B cell (primary cell): ENCODE measurements at regions not wholly inside any gene's neighbourhood (a gene's known extent, or its start where the extent isn't known, plus 50 kb on each side); places are given as distances from the start of the nearest gene placed in this dataset.

Source experiments
- ATAC-seq: fragments of 200-7000 bp; cut with Tn5 transposase; one replicate; pipeline ENCODE4 v1.10.0; 2021; ENCODE audit warnings: low read depth, mild to moderate bottlenecking, moderate number of reproducible peaks, moderate library complexity
- CTCF ChIA-PET: fragments of 350-600 bp; sonication (Branson Sonifier 250); formaldehyde crosslinking; loops from one replicate; lab custom pipeline; 2021; ENCODE audit warnings: antibody characterized with exemption, inconsistent platforms; lab: Charles Lee
- POLR2A ChIA-PET: fragments of 350-600 bp; sonication (Branson Sonifier 250); formaldehyde crosslinking; loops from one replicate; lab custom pipeline; 2021; ENCODE audit warnings: antibody characterized with exemption; lab: Charles Lee
- DNase-seq: peaks from one replicate; pipeline ENCODE4 v3.0.0; 2013
- H2AFZ ChIP-seq: 2 replicates; pipeline ENCODE4 v1.6.1; 2012; ENCODE audit warnings: mild to moderate bottlenecking, low read depth, low read length; ENCODE audit not compliant: insufficient read depth, poor library complexity, severe bottlenecking
- H3K27ac ChIP-seq, 2 donors: 1 replicate in 1 of 2; 2 replicates in 1 of 2; pipeline ENCODE4 v1.5.1; 2012 to 2013; ENCODE audit warnings: low read length in 2 of 2, mild to moderate bottlenecking in 2 of 2, moderate library complexity in 1 of 2
- H3K27me3 ChIP-seq, 4 experiments: fragments of 200-600 bp in 1 of 4; sonication (generic) in 1 of 4; replicated peaks in 1 of 4; 1 replicate in 2 of 4; 2 replicates in 2 of 4; pipeline versions ENCODE4 v1.6.1 to v1.7.0; 2013 to 2016; ENCODE audit warnings: low read length in 3 of 4, mild to moderate bottlenecking in 2 of 4, mixed read lengths in 1 of 4, moderate library complexity in 1 of 4; ENCODE audit not compliant: insufficient read depth in 4 of 4, control insufficient read depth in 3 of 4; ENCODE audit errors: control extremely low read depth in 1 of 4
- H3K36me3 ChIP-seq, 2 experiments: replicated peaks in 1 of 2; 1 replicate in 1 of 2; 2 replicates in 1 of 2; pipeline versions ENCODE4 v1.6.1 to v1.7.1; 2013; ENCODE audit warnings: low read length in 1 of 2; ENCODE audit not compliant: insufficient read depth in 2 of 2, control insufficient read depth in 1 of 2; ENCODE audit errors: control extremely low read depth in 1 of 2, extremely low read depth in 1 of 2
- H3K4me1 ChIP-seq, 2 donors: fragments of 200-600 bp in 1 of 2; sonication (generic) in 1 of 2; 1 replicate in 1 of 2; 2 replicates in 1 of 2; pipeline versions ENCODE4 v1.5.1 to v1.6.1; 2013 to 2017; ENCODE audit warnings: low read length in 2 of 2; ENCODE audit not compliant: control insufficient read depth in 2 of 2, insufficient read depth in 2 of 2
- H3K4me2 ChIP-seq: replicated peaks from 2 replicates; pipeline ENCODE3; 2012; ENCODE audit warnings: mild to moderate bottlenecking, low read depth, low read length; ENCODE audit not compliant: poor library complexity, severe bottlenecking
- H3K4me3 ChIP-seq, 5 experiments: fragments of 200-600 bp in 1 of 5; sonication (generic) in 1 of 5; 1 replicate in 3 of 5; 2 replicates in 2 of 5; pipeline versions ENCODE4 v1.5.1 to v1.7.0; 2011 to 2016; ENCODE audit warnings: low read length in 4 of 5, mild to moderate bottlenecking in 4 of 5, low read depth in 2 of 5, control low read depth in 1 of 5, moderate library complexity in 1 of 5; ENCODE audit not compliant: insufficient read depth in 1 of 5; ENCODE audit errors: control extremely low read depth in 1 of 5, extremely low read depth in 1 of 5
- H3K79me2 ChIP-seq: fragments of 200-600 bp; sonication (generic); one replicate; pipeline ENCODE4 v1.6.0; 2016; ENCODE audit warnings: low read length; ENCODE audit not compliant: control insufficient read depth, insufficient read depth
- H3K9ac ChIP-seq: fragments of 200-600 bp; sonication (generic); 2 replicates; pipeline ENCODE4 v1.6.1; 2017; ENCODE audit warnings: mild to moderate bottlenecking, low read length, moderate library complexity
- H3K9me3 ChIP-seq, 3 donors: one replicate each; pipeline versions ENCODE4 v1.6.1 to v1.7.1; 2013; ENCODE audit warnings: low read length in 2 of 3; ENCODE audit not compliant: control insufficient read depth in 2 of 3, insufficient read depth in 1 of 3; ENCODE audit errors: control extremely low read depth in 1 of 3
- H4K20me1 ChIP-seq: 2 replicates; pipeline ENCODE4 v1.6.0; 2012; ENCODE audit warnings: mild to moderate bottlenecking, low read length; ENCODE audit not compliant: insufficient read depth, control insufficient read depth, poor library complexity, severe bottlenecking
- H3K27ac Mint-ChIP-seq: one replicate; pipeline ENCODE4 v1.8.0; 2021; ENCODE audit warnings: mixed read lengths
- H3K27me3 Mint-ChIP-seq: one replicate; pipeline ENCODE4 v1.8.0; 2021; ENCODE audit warnings: mixed read lengths
- H3K4me1 Mint-ChIP-seq: one replicate; pipeline ENCODE4 v1.8.0; 2021; ENCODE audit warnings: mixed read lengths
- H3K4me3 Mint-ChIP-seq: one replicate; pipeline ENCODE4 v1.8.0; 2021; ENCODE audit warnings: mixed read lengths
- H3K9me3 Mint-ChIP-seq: one replicate; pipeline ENCODE4 v1.8.0; 2022; ENCODE audit warnings: mixed read lengths; ENCODE audit not compliant: insufficient read depth
- EZH2 ChIP-seq: IDR thresholded peaks from 2 replicates; pipeline ENCODE4 v1.6.1; 2012; ENCODE audit warnings: borderline replicate concordance, low read depth, mild to moderate bottlenecking, moderate library complexity, low read length; ENCODE audit not compliant: insufficient read depth, poor library complexity, severe bottlenecking
- WGBS: methylation state at CpG from one replicate; pipeline ENCODE4 v1.1.5; 2013; ENCODE audit warnings: missing lambda C conversion rate; ENCODE audit not compliant: insufficient coverage; 5-methylcytosine and 5-hydroxymethylcytosine counted together
- intact Hi-C: fragments of 100-400 bp; cut with micrococcal nuclease; formaldehyde crosslinking; loops from one replicate; pipeline ENCODE4 v1.10.0; 2022
- TF ChIP-seq, protein P1 (sequence below): fragments of 200-600 bp; IDR thresholded peaks from one replicate; pipeline ENCODE4 v1.8.0; 2022; ENCODE audit warnings: antibody characterized with exemption, mild to moderate bottlenecking

GRCh38 chr9:79781263-79781662, 209.5 kb downstream of the TLE4 start:
- no peaks in the 10 kb centered on the region for H3K4me1 ChIP-seq
- Mint-ChIP-seq H3K27ac (no peak overlapping the region), H3K9me3 (no peaks in the 10 kb centered on the region), H3K4me3 (no peak overlapping the region), H3K4me1 (no peaks in the 10 kb centered on the region), H3K27me3 (no peaks in the 10 kb centered on the region)
- no peaks in the 10 kb centered on the region for H3K79me2 ChIP-seq
- no peak for TF ChIP-seq EZH2
- TF ChIP-seq, protein P1, sequence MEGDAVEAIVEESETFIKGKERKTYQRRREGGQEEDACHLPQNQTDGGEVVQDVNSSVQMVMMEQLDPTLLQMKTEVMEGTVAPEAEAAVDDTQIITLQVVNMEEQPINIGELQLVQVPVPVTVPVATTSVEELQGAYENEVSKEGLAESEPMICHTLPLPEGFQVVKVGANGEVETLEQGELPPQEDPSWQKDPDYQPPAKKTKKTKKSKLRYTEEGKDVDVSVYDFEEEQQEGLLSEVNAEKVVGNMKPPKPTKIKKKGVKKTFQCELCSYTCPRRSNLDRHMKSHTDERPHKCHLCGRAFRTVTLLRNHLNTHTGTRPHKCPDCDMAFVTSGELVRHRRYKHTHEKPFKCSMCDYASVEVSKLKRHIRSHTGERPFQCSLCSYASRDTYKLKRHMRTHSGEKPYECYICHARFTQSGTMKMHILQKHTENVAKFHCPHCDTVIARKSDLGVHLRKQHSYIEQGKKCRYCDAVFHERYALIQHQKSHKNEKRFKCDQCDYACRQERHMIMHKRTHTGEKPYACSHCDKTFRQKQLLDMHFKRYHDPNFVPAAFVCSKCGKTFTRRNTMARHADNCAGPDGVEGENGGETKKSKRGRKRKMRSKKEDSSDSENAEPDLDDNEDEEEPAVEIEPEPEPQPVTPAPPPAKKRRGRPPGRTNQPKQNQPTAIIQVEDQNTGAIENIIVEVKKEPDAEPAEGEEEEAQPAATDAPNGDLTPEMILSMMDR = no peak
- H2AFZ ChIP-seq = no peak overlapping the region
- H3K27me3 ChIP-seq = no peaks in the 10 kb centered on the region
- no peak overlapping the region for H3K4me3 ChIP-seq
- POLR2A ChIA-PET = no interaction called here
- no peaks in the 10 kb centered on the region for H3K9me3 ChIP-seq
- H3K27ac ChIP-seq = no peak overlapping the region
- no peak overlapping the region for H3K9ac ChIP-seq
- intact Hi-C loops = no loop called here
- DNase-seq (no peak), ATAC-seq (no peak)
- no peak overlapping the region for H3K4me2 ChIP-seq
- CTCF ChIA-PET = no interaction called here
- 95% methylated on average over 2 of the region's 4 CpGs for WGBS
- no peaks in the 10 kb centered on the region for H3K36me3 ChIP-seq
- no peaks in the 10 kb centered on the region for H4K20me1 ChIP-seq

- no peaks in the 10 kb centered on the region for H4K20me1 ChIP-seq
- CTCF ChIA-PET = interaction anchor here (1.1 kb wide), 1 partner anchor 15 kb away, joined by 3 read pairs; no protein-coding TSS in a partner anchor
- POLR2A ChIA-PET = no interaction called here
- H3K79me2 ChIP-seq = no peaks in the 10 kb centered on the region
- H3K9me3 ChIP-seq = no peaks in the 10 kb centered on the region
- no peaks in the 10 kb centered on the region for H3K27me3 Mint-ChIP-seq
- no peaks in the 10 kb centered on the region for H3K27me3 ChIP-seq
- H3K4me2 ChIP-seq = no peak overlapping the region
- H3K9ac ChIP-seq = no peak overlapping the region
- intact Hi-C loops = no loop called here
- ATAC-seq = no peak
- H3K9me3 Mint-ChIP-seq = no peaks in the 10 kb centered on the region
- no peaks in the 10 kb centered on the region for H3K4me1 Mint-ChIP-seq
- no peak for TF ChIP-seq EZH2
- TF ChIP-seq, protein P1 = no peak
- H2AFZ ChIP-seq = no peak overlapping the region
- no peak overlapping the region for H3K27ac ChIP-seq
- no peak overlapping the region for H3K27ac Mint-ChIP-seq
- no peak overlapping the region for H3K4me3 ChIP-seq
- no peak for DNase-seq
- no CpG with 5 or more reads among the region's 3 CpGs for WGBS
- no peaks in the 10 kb centered on the region for H3K4me1 ChIP-seq
- H3K36me3 ChIP-seq = no peaks in the 10 kb centered on the region
- no peak overlapping the region for H3K4me3 Mint-ChIP-seq
Observed at GRCh38 chr9:79780559-79780958, 208.8 kb downstream of the TLE4 start.
